ENCODE measurements at regions not wholly inside any gene's neighbourhood (a gene's known extent, or its start where the extent isn't known, plus 50 kb on each side); places are given as distances from the start of the nearest gene placed in this dataset.
"Not testable (repeated sequence)": the region's sequence is repeated elsewhere in the genome, so short reads cannot be mapped to it uniquely, and the experiment has no call there.

- no peak for DNase-seq (ENCODE audit: low read depth)
These were observed 404.0 kb upstream of the IRX1 start for GRCh38 chr5:3191585-3191984.

- DNase-seq (ENCODE audit: low read depth) = no peak
These were observed 404.7 kb upstream of the IRX1 start for GRCh38 chr5:3190930-3191329.

- DNase-seq (ENCODE audit: low read depth) = no peak
These were observed 405.2 kb upstream of the IRX1 start for GRCh38 chr5:3190433-3190832.

- DNase-seq (ENCODE audit: low read depth) = no peak
These were observed 407.7 kb upstream of the IRX1 start for GRCh38 chr5:3187771-3188425.

- no peak for DNase-seq (ENCODE audit: low read depth)
These were observed 408.8 kb upstream of the IRX1 start for GRCh38 chr5:3186736-3187405.

- DNase-seq (ENCODE audit: low read depth) = no peak
These were observed 409.5 kb upstream of the IRX1 start for GRCh38 chr5:3186156-3186555.

- DNase-seq (ENCODE audit: low read depth) = no peak
These were observed 410.1 kb upstream of the IRX1 start for GRCh38 chr5:3185488-3185887.

- DNase-seq (ENCODE audit: low read depth) = no peak
These were observed 413.3 kb upstream of the IRX1 start for GRCh38 chr5:3182133-3182876.

- DNase-seq (ENCODE audit: low read depth) = no peak
These were observed 414.0 kb upstream of the IRX1 start for GRCh38 chr5:3181671-3182070.

- DNase-seq (ENCODE audit: low read depth) = no peak
These were observed 415.0 kb upstream of the IRX1 start for GRCh38 chr5:3180636-3181035.

- DNase-seq (ENCODE audit: low read depth) = no peak
These were observed 416.4 kb upstream of the IRX1 start for GRCh38 chr5:3179220-3179619.

GRCh38 chr5:3177338-3177737 is 418.3 kb upstream of the IRX1 start:
- DNase-seq (ENCODE audit: low read depth) = no peak

GRCh38 chr5:3175416-3175815 is 420.2 kb upstream of the IRX1 start:
- no peak for DNase-seq (ENCODE audit: low read depth)

- no peak for DNase-seq (ENCODE audit: low read depth)
These were observed 416.0 kb upstream of the IRX2 start for GRCh38 chr5:3167473-3167872.

- DNase-seq (ENCODE audit: low read depth) = no peak
These were observed 412.1 kb upstream of the IRX2 start for GRCh38 chr5:3163626-3164025.

GRCh38 chr5:3161672-3162071 is 410.2 kb upstream of the IRX2 start:
- DNase-seq (ENCODE audit: low read depth) = no peak

- DNase-seq (ENCODE audit: low read depth) = no peak
These were observed 405.7 kb upstream of the IRX2 start for GRCh38 chr5:3157214-3157613.

GRCh38 chr5:3155717-3156116 is 404.2 kb upstream of the IRX2 start:
- DNase-seq (ENCODE audit: low read depth) = no peak

GRCh38 chr5:3155046-3155445 is 403.6 kb upstream of the IRX2 start:
- no peak for DNase-seq (ENCODE audit: low read depth)

GRCh38 chr5:3153906-3154305 is 402.4 kb upstream of the IRX2 start:
- DNase-seq (ENCODE audit: low read depth) = no peak

- no peak for DNase-seq (ENCODE audit: low read depth)
These were observed 401.9 kb upstream of the IRX2 start for GRCh38 chr5:3153226-3153858.

GRCh38 chr5:3149899-3150298 is 398.4 kb upstream of the IRX2 start:
- DNase-seq (ENCODE audit: low read depth) = no peak

GRCh38 chr5:3147405-3147804 is 395.9 kb upstream of the IRX2 start:
- not testable (repeated sequence) for DNase-seq (ENCODE audit: low read depth)
